Erythroblast (primary cell): ENCODE measurements at regions not wholly inside any gene's neighbourhood (a gene's known extent, or its start where the extent isn't known, plus 50 kb on each side); places are given as distances from the start of the nearest gene placed in this dataset.

Experiments
- GATA1 ChIP-seq: IDR thresholded peaks from 2 replicates; pipeline ENCODE4 v1.6.1; 2011; ENCODE audit warnings: low read depth, mild to moderate bottlenecking, control low read depth, low read length, moderate library complexity
- POLR2A ChIP-seq: IDR thresholded peaks from 2 replicates; pipeline ENCODE4 v1.6.1; 2011; ENCODE audit warnings: mild to moderate bottlenecking, low read length

DNA sequence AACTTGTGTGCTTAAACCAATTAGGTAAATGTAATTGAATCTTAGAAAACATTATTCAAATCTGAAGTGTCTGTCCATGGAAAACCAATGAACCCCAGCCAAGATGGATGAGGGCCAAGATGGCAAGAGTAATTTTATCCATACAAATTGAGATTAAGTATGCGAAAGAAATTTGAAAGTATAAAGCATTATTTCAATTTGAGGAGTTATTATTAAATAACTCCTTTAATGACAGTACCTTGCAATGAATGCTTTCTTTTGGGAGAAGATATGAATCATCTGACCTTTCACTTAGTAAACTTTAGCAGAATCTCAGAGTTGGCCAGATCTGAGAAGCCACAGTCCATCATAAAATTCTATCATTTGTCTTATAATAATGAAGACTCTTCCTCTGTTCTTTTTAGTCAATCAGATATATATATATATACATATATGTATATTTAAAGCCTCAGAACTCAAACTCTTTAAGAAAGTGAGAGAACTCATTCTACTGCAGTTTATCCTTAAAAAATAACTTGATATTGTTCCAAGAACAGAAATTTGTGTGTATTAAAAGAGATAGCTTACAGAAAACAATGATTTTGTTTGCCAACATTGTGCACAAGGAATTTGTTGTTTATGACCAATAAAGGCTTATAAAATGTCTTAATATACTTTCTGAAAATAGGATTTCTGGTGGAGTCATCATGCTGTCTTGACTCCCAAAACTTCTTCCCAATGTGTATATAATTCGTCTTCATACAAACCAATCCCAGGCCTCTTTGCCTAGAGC lies 434.8 kb upstream of the THBS1 start:
- TF ChIP-seq POLR2A (no peak), GATA1 (no peak)
